ENCODE measurements at regions not wholly inside any gene's neighbourhood (a gene's known extent, or its start where the extent isn't known, plus 50 kb on each side); places are given as distances from the start of the nearest gene placed in this dataset.
A peak's percentile ranks its signal among the peaks of the same experiment; 100 is the strongest.

GRCh38 chr11:47928426-47928825, 51.9 kb upstream of the PTPRJ start:
- H3K4me3 ChIP-seq (replicated peaks; ENCODE audit: insufficient read depth, low read length), result no peak overlapping the region
- TF ChIP-seq REST (IDR thresholded peaks at IDR 0.05; ENCODE audit: insufficient replicate concordance, low read depth), result no peak
- no peak for TF ChIP-seq CTCF (IDR thresholded peaks at IDR 0.05; ENCODE audit: insufficient read depth, low read length)
- TF ChIP-seq GABPA (IDR thresholded peaks at IDR 0.05; ENCODE audit: low read depth), result no peak
- TF ChIP-seq SPI1 (IDR thresholded peaks at IDR 0.05; ENCODE audit: borderline replicate concordance, low read depth), result peak; percentile 14; the same call in 1 of the 2 replicates
- no peak for TF ChIP-seq POLR2AphosphoS5 (IDR thresholded peaks at IDR 0.05; ENCODE audit: low read depth)
- H3K27ac ChIP-seq (replicated peaks), result no peak overlapping the region
- peak in 1 of 2 experiments; percentile 50 for DNase-seq (ENCODE audit: low read depth in 1 of 2, low spot score in 1 of 2)
- no peaks in the 10 kb centered on the region for H3K27me3 ChIP-seq (ENCODE audit: insufficient read depth, poor library complexity, severe bottlenecking)

GRCh38 chr11:47924184-47924691, 56.1 kb upstream of the PTPRJ start:
- Histone ChIP-seq H3K4me3 (replicated peaks; ENCODE audit: insufficient read depth, low read length) (no peak overlapping the region), H3K27ac (replicated peaks) (no peak overlapping the region), H3K27me3 (ENCODE audit: insufficient read depth, poor library complexity, severe bottlenecking) (no peaks in the 10 kb centered on the region)
- DNase-seq (ENCODE audit: low read depth in 1 of 2, low spot score in 1 of 2), result no peak
- TF ChIP-seq CTCF (IDR thresholded peaks at IDR 0.05; ENCODE audit: insufficient read depth, low read length), result no peak
- no peak for TF ChIP-seq REST (IDR thresholded peaks at IDR 0.05; ENCODE audit: insufficient replicate concordance, low read depth)
- TF ChIP-seq POLR2AphosphoS5 (IDR thresholded peaks at IDR 0.05; ENCODE audit: low read depth), result no peak
- no peak for TF ChIP-seq GABPA (IDR thresholded peaks at IDR 0.05; ENCODE audit: low read depth)

- Histone ChIP-seq H3K4me3 (replicated peaks; ENCODE audit: insufficient read depth, low read length) (no peak overlapping the region), H3K27ac (replicated peaks) (no peak overlapping the region), H3K27me3 (ENCODE audit: insufficient read depth, poor library complexity, severe bottlenecking) (no peaks in the 10 kb centered on the region)
- TF ChIP-seq REST (IDR thresholded peaks at IDR 0.05; ENCODE audit: insufficient replicate concordance, low read depth) (no peak), CTCF (IDR thresholded peaks at IDR 0.05; ENCODE audit: insufficient read depth, low read length) (no peak), POLR2AphosphoS5 (IDR thresholded peaks at IDR 0.05; ENCODE audit: low read depth) (no peak), SPI1 (IDR thresholded peaks at IDR 0.05; ENCODE audit: borderline replicate concordance, low read depth) (no peak), GABPA (IDR thresholded peaks at IDR 0.05; ENCODE audit: low read depth) (no peak)
- no peak for DNase-seq (ENCODE audit: low read depth in 1 of 2, low spot score in 1 of 2)
Observed at GRCh38 chr11:47923667-47924066, 56.7 kb upstream of the PTPRJ start.

Data from HL-60 (cell line).